H1 (cell line): ENCODE measurements at regions not wholly inside any gene's neighbourhood (a gene's known extent, or its start where the extent isn't known, plus 50 kb on each side); places are given as distances from the start of the nearest gene placed in this dataset.

Experiments
- CTCF ChIA-PET: fragments of 300-600 bp; sonication (Branson Sonifier 250); formaldehyde crosslinking; loops from one replicate; lab custom pipeline; 2021; ENCODE audit not compliant: partially characterized antibody; lab: Charles Lee
- POLR2A ChIA-PET: fragments of 300-600 bp; sonication (Branson Sonifier 250); formaldehyde crosslinking; loops from one replicate; lab custom pipeline; 2021; ENCODE audit warnings: inconsistent platforms; ENCODE audit not compliant: partially characterized antibody; lab: Charles Lee
- DNase-seq, 2 experiments: peaks; one replicate each; pipeline versions ENCODE4 v3.0.0 to v3.0.0-alpha.2; 2010 to 2022; ENCODE audit warnings: low spot score in 2 of 2, low read depth in 1 of 2, mixed read lengths in 1 of 2
- FAIRE-seq: peaks from 2 replicates; lab custom pipeline; 2011; peaks lifted over from hg19 to GRCh38; lab: Jason Lieb, UNC
- H2AFZ ChIP-seq: 2 replicates; pipeline ENCODE4 v1.8.1; 2012; ENCODE audit warnings: low read length, inconsistent platforms
- H2AK5ac ChIP-seq: 2 replicates; pipeline ENCODE4 v1.6.1; 2013; ENCODE audit warnings: low read depth, low read length
- H2BK120ac ChIP-seq: replicated peaks from 2 replicates; pipeline ENCODE3; 2013; ENCODE audit warnings: low read depth, low read length, inconsistent platforms
- H2BK12ac ChIP-seq: 2 replicates; pipeline ENCODE4 v1.6.1; 2013; ENCODE audit warnings: low read depth, low read length
- H2BK15ac ChIP-seq: 2 replicates; pipeline ENCODE4 v1.6.1; 2013; ENCODE audit warnings: low read length
- H2BK20ac ChIP-seq: 2 replicates; pipeline ENCODE4 v1.6.1; 2013; ENCODE audit warnings: low read length
- H2BK5ac ChIP-seq: 2 replicates; pipeline ENCODE4 v1.6.1; 2013; ENCODE audit warnings: low read depth, low read length
- H3K14ac ChIP-seq: 2 replicates; pipeline ENCODE4 v1.6.1; 2013; ENCODE audit warnings: inconsistent platforms; ENCODE audit not compliant: insufficient read length
- H3K18ac ChIP-seq: 2 replicates; pipeline ENCODE4 v1.6.1; 2013; ENCODE audit warnings: low read length; ENCODE audit errors: extremely low read depth
- H3K23ac ChIP-seq: 2 replicates; pipeline ENCODE4 v1.6.1; 2013; ENCODE audit warnings: inconsistent platforms; ENCODE audit not compliant: insufficient read length
- H3K23me2 ChIP-seq: 2 replicates; pipeline ENCODE4 v1.6.1; 2013; ENCODE audit warnings: low read depth, low read length
- H3K27ac ChIP-seq: 2 replicates; pipeline ENCODE4 v1.6.1; 2011; ENCODE audit warnings: low read depth, low read length, inconsistent platforms
- H3K27me3 ChIP-seq, 4 experiments: replicated peaks in 1 of 4; 1 replicate in 1 of 4; 2 replicates in 3 of 4; pipeline versions ENCODE4 v1.6.1 to v1.8.1; 2011 to 2013; ENCODE audit warnings: low read length in 3 of 4, mild to moderate bottlenecking in 3 of 4, inconsistent platforms in 2 of 4, mixed read lengths in 2 of 4, moderate library complexity in 1 of 4; ENCODE audit not compliant: control insufficient read depth in 3 of 4, insufficient read depth in 3 of 4; ENCODE audit errors: extremely low read depth in 1 of 4
- H3K36me3 ChIP-seq, 4 experiments: 2 replicates each; pipeline versions ENCODE4 v1.6.1 to v1.8.1; 2011 to 2013; ENCODE audit warnings: mild to moderate bottlenecking in 4 of 4, low read length in 3 of 4, moderate library complexity in 2 of 4, control low read depth in 1 of 4, inconsistent platforms in 1 of 4; ENCODE audit not compliant: insufficient read depth in 4 of 4, control insufficient read depth in 2 of 4
- H3K4ac ChIP-seq: replicated peaks from 2 replicates; pipeline ENCODE3; 2013; ENCODE audit warnings: low read length, low read depth, mixed read lengths, inconsistent platforms; ENCODE audit not compliant: insufficient read length
- H3K4me1 ChIP-seq, 4 experiments: replicated peaks in 1 of 4; 1 replicate in 1 of 4; 2 replicates in 3 of 4; pipeline versions ENCODE4 v1.6.1 to v1.8.1; 2011 to 2013; ENCODE audit warnings: low read length in 3 of 4, inconsistent platforms in 2 of 4, mixed read lengths in 1 of 4; ENCODE audit not compliant: insufficient read depth in 4 of 4, control insufficient read depth in 3 of 4
- H3K4me2 ChIP-seq, 2 experiments: 2 replicates each; pipeline versions ENCODE4 v1.6.1 to v1.8.1; 2011 to 2013; ENCODE audit warnings: low read depth in 2 of 2, low read length in 2 of 2, control low read depth in 1 of 2, inconsistent platforms in 1 of 2, mild to moderate bottlenecking in 1 of 2; ENCODE audit not compliant: insufficient read depth in 1 of 2
- H3K4me3 ChIP-seq, 4 experiments: fragments of 200-600, 300-600 bp in 1 of 4; sonication (generic), shearing (Covaris generic), sonication (Bioruptor Twin) in 1 of 4; 2 replicates each; pipeline versions ENCODE4 v1.5.1 to v1.8.1; 2011 to 2016; ENCODE audit warnings: low read length in 4 of 4, low read depth in 3 of 4, control low read depth in 2 of 4, inconsistent platforms in 2 of 4, mild to moderate bottlenecking in 2 of 4, mixed read lengths in 1 of 4, moderate library complexity in 1 of 4; ENCODE audit not compliant: insufficient read depth in 2 of 4; ENCODE audit errors: extremely low read depth in 1 of 4
- H3K56ac ChIP-seq: replicated peaks from 2 replicates; pipeline ENCODE3; 2013; ENCODE audit warnings: low read depth, mild to moderate bottlenecking, mixed read lengths, low read length, inconsistent platforms; ENCODE audit not compliant: insufficient read length
- H3K79me1 ChIP-seq: 2 replicates; pipeline ENCODE4 v1.6.1; 2013; ENCODE audit warnings: low read depth, low read length, control low read depth
- H3K79me2 ChIP-seq, 2 experiments: 2 replicates each; pipeline versions ENCODE4 v1.6.1 to v1.8.1; 2012 to 2013; ENCODE audit warnings: low read length in 2 of 2, mild to moderate bottlenecking in 2 of 2, inconsistent platforms in 1 of 2; ENCODE audit not compliant: insufficient read depth in 2 of 2, control insufficient read depth in 1 of 2
- H3K9ac ChIP-seq, 4 experiments: replicated peaks in 1 of 4; 1 replicate in 1 of 4; 2 replicates in 3 of 4; pipeline versions ENCODE4 v1.6.1 to v1.8.1; 2011 to 2013; ENCODE audit warnings: low read depth in 3 of 4, low read length in 3 of 4, control low read depth in 2 of 4, mild to moderate bottlenecking in 2 of 4, moderate library complexity in 2 of 4, inconsistent platforms in 1 of 4; ENCODE audit errors: extremely low read depth in 1 of 4
- H3K9me3 ChIP-seq, 2 experiments: 2 replicates each; pipeline versions ENCODE4 v1.6.1 to v1.8.1; 2012 to 2013; ENCODE audit warnings: mild to moderate bottlenecking in 2 of 2, moderate library complexity in 2 of 2, control low read depth in 1 of 2, inconsistent platforms in 1 of 2, low read depth in 1 of 2, low read length in 1 of 2, mixed read lengths in 1 of 2; ENCODE audit not compliant: insufficient read depth in 2 of 2
- H4K20me1 ChIP-seq, 2 experiments: replicated peaks in 1 of 2; 2 replicates each; pipeline versions ENCODE3 to v1.8.1; 2011 to 2013; ENCODE audit warnings: inconsistent platforms in 2 of 2, low read length in 2 of 2, mild to moderate bottlenecking in 1 of 2; ENCODE audit not compliant: insufficient read depth in 2 of 2, control insufficient read depth in 1 of 2
- H4K5ac ChIP-seq: 2 replicates; pipeline ENCODE4 v1.6.1; 2013; ENCODE audit warnings: low read length, low read depth, mixed read lengths, inconsistent platforms; ENCODE audit not compliant: insufficient read length
- H4K8ac ChIP-seq: 2 replicates; pipeline ENCODE4 v1.8.0; 2013; ENCODE audit warnings: mild to moderate bottlenecking, moderate library complexity, low read length, inconsistent platforms; ENCODE audit not compliant: insufficient read depth; ENCODE audit errors: extremely low read depth
- H4K91ac ChIP-seq: replicated peaks from 2 replicates; pipeline ENCODE3; 2013; ENCODE audit warnings: low read length, mixed read lengths, inconsistent platforms; ENCODE audit not compliant: insufficient read length
- CBX8 ChIP-seq: fragments of 300-800, 300-1000 bp; sonication (generic); IDR thresholded peaks from 2 replicates; pipeline ENCODE4 v1.7.1; 2016; ENCODE audit warnings: low read depth, low read length, borderline replicate concordance
- GABPA ChIP-seq: IDR thresholded peaks from 2 replicates; pipeline ENCODE4 v1.6.1; 2011; ENCODE audit warnings: mild to moderate bottlenecking, low read length, moderate library complexity, borderline replicate concordance; ENCODE audit not compliant: insufficient read depth
- WGBS, 2 experiments: shearing (Covaris generic) in 1 of 2; methylation state at CpG; one replicate each; pipeline versions ENCODE4 v1.1.6 to v1.1.7; 2013 to 2015; ENCODE audit warnings: low lambda C conversion rate in 2 of 2, mixed read lengths in 2 of 2, inconsistent platforms in 1 of 2, low coverage in 1 of 2, missing lambda C conversion rate in 1 of 2; ENCODE audit not compliant: insufficient replicate concordance in 2 of 2, insufficient coverage in 1 of 2, insufficient read length in 1 of 2; ENCODE audit errors: extremely low coverage in 1 of 2, missing lambda C conversion rate in 1 of 2; 5-methylcytosine and 5-hydroxymethylcytosine counted together

- POLR2A ChIA-PET: no interaction called here
- Histone ChIP-seq H3K27ac (no peak overlapping the region), H3K9ac (no peak overlapping the region), H3K79me1 (no peaks in the 10 kb centered on the region), H3K4me1 (0 out of 7 replicates have a peak, but pooled peaks cover 0 to 5% (median 2%) of the 10 kb centered on the region in 4 experiments), H3K9me3 (no peaks in the 10 kb centered on the region), H2AK5ac (no peak overlapping the region), H2BK5ac (no peak overlapping the region), H3K79me2 (no peaks in the 10 kb centered on the region), H3K4me3 (no peak overlapping the region), H4K5ac (no peak overlapping the region), H2AFZ (no peak overlapping the region; the same call in 1 of the 2 replicates), H3K18ac (no peak overlapping the region), H2BK15ac (no peak overlapping the region), H3K4ac (no peak overlapping the region), H3K23ac (no peak overlapping the region), H3K36me3 (no peaks in the 10 kb centered on the region), H2BK12ac (no peak overlapping the region), H4K91ac (no peak overlapping the region), H4K8ac (no peak overlapping the region), H3K14ac (no peak overlapping the region), H3K27me3 (no peaks in the 10 kb centered on the region), H4K20me1 (no peaks in the 10 kb centered on the region), H3K56ac (no peak overlapping the region), H3K4me2 (no peak overlapping the region), H2BK20ac (no peak overlapping the region), H3K23me2 (no peaks in the 10 kb centered on the region), H2BK120ac (no peak overlapping the region)
- DNase-seq: no peak
- CTCF ChIA-PET: interaction anchor here (1.3 to 2.4 kb wide), 3 partner anchors 18 to 67 kb away, joined by 5 to 7 read pairs (median 6); no protein-coding TSS in a partner anchor
- 80% methylated on average over 4 of the region's 4 CpGs; no CpG with 5 or more reads in 1 of the 2 experiments for WGBS, 2 experiments
- FAIRE-seq: no peak
- TF ChIP-seq CBX8 (no peak), GABPA (no peak)
Observed at GRCh38 chr6:8236956-8237355, 134.6 kb upstream of the EEF1E1 start.
